ENCODE measurements at regions not wholly inside any gene's neighbourhood (a gene's known extent, or its start where the extent isn't known, plus 50 kb on each side); places are given as distances from the start of the nearest gene placed in this dataset.

DNA sequence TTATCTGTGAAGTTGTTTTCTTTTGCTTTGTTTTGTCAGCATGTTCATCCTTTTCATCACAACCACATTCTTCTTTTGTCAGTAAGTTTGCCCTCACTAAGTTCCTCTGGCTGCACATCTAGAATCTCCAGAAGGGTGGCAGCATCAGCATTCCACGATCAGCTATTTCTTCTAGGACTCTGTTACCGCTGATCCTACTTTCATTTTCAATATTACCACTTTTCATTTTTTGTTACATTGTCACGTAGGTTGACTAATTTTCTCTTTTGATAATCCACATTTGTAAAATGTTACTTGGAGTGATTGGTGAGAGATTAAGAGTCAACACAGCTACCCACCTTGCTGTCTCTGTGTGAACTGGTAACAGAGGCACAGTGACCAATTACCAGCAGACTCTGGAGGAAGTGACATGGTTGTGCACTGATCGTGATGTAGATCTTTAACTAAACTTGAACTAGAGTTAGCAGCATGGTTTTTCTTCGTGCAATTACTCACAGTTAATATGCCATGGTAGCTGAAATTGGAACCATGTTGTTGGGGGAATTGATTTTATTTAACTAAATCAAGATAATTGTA is 307.9 kb upstream of the SLC35B3 start:
- Histone ChIP-seq H3K27me3 (ENCODE audit: insufficient read depth, low read length) (no peaks in the 10 kb centered on the region), H4K5ac (ENCODE audit: insufficient read length, low read depth, low read length) (no peak overlapping the region), H2BK120ac (ENCODE audit: low read depth, low read length, poor library complexity, severe bottlenecking) (no peak overlapping the region), H3K79me2 (ENCODE audit: insufficient read depth, low read length) (no peaks in the 10 kb centered on the region), H3K4me1 (ENCODE audit: insufficient read depth, low read length) (no peaks in the 10 kb centered on the region; the same call in 1 of the 2 replicates), H3K79me1 (ENCODE audit: insufficient read depth, low read depth, low read length, poor library complexity, severe bottlenecking) (no peaks in the 10 kb centered on the region), H3K23me2 (ENCODE audit: insufficient read length, low read depth, low read length, poor library complexity, severe bottlenecking) (no peaks in the 10 kb centered on the region), H4K8ac (replicated peaks; ENCODE audit: insufficient read length, low read depth, low read length) (no peak overlapping the region), H3K56ac (ENCODE audit: insufficient read length, low read depth, low read length) (no peak overlapping the region), H2BK12ac (ENCODE audit: insufficient read length, low read depth, low read length) (no peak overlapping the region), H2AFZ (ENCODE audit: low read length) (no peak overlapping the region), H3K4me2 (ENCODE audit: insufficient read depth, insufficient read length, low read length) (no peak overlapping the region), H4K20me1 (ENCODE audit: control insufficient read depth, insufficient read depth, insufficient read length) (no peaks in the 10 kb centered on the region), H2BK15ac (ENCODE audit: low read depth, low read length) (no peak overlapping the region), H3K18ac (ENCODE audit: insufficient read length, low read depth, low read length) (no peak overlapping the region), H3K9me3 (ENCODE audit: control insufficient read depth, low read depth, low read length) (no peaks in the 10 kb centered on the region), H3K23ac (ENCODE audit: insufficient read length, low read depth, low read length) (no peak overlapping the region), H2AK5ac (ENCODE audit: insufficient read length, low read length) (no peak overlapping the region), H3K4ac (ENCODE audit: low read depth, low read length) (no peak overlapping the region), H3K14ac (ENCODE audit: insufficient read depth, low read length) (no peak overlapping the region), H3K27ac (ENCODE audit: insufficient read length, low read depth, low read length) (no peak overlapping the region), H2BK5ac (ENCODE audit: insufficient read length, low read length) (no peak overlapping the region), H3T11ph (ENCODE audit: low read length) (no peak overlapping the region), H2BK20ac (ENCODE audit: low read depth, low read length, poor library complexity, severe bottlenecking) (no peak overlapping the region), H4K91ac (ENCODE audit: insufficient read length, low read depth, low read length) (no peak overlapping the region), H3K9ac (ENCODE audit: extremely low read depth, insufficient read length, low read length) (no peak overlapping the region)
- no CpG with 5 or more reads among the region's 5 CpGs for WGBS (ENCODE audit: extremely low coverage, insufficient read length, low lambda C conversion rate)
- peaks cover 2 to 4% of the 10 kb centered on the region in 2 experiments; a peak in 1 of 4 replicates for H3K4me1 Mint-ChIP-seq
- TF ChIP-seq, protein P1, sequence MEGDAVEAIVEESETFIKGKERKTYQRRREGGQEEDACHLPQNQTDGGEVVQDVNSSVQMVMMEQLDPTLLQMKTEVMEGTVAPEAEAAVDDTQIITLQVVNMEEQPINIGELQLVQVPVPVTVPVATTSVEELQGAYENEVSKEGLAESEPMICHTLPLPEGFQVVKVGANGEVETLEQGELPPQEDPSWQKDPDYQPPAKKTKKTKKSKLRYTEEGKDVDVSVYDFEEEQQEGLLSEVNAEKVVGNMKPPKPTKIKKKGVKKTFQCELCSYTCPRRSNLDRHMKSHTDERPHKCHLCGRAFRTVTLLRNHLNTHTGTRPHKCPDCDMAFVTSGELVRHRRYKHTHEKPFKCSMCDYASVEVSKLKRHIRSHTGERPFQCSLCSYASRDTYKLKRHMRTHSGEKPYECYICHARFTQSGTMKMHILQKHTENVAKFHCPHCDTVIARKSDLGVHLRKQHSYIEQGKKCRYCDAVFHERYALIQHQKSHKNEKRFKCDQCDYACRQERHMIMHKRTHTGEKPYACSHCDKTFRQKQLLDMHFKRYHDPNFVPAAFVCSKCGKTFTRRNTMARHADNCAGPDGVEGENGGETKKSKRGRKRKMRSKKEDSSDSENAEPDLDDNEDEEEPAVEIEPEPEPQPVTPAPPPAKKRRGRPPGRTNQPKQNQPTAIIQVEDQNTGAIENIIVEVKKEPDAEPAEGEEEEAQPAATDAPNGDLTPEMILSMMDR (conservative IDR thresholded peaks at IDR 0.05) = no peak
- no peak for DNase-seq
- H3K9me3 Mint-ChIP-seq = peaks cover 0 to 9% of the 10 kb centered on the region in 2 experiments; a peak in 3 of 5 replicates
- H3K27ac Mint-ChIP-seq = no peak overlapping the region
- H3K4me3 Mint-ChIP-seq = no peak overlapping the region
- H3K36me3 Mint-ChIP-seq (ENCODE audit: insufficient read depth in 1 of 3, low read depth in 3 of 3) = no peaks in the 10 kb centered on the region
- no peaks in the 10 kb centered on the region for H3K27me3 Mint-ChIP-seq (ENCODE audit: low read depth)

All from H9 (cell line).